ENCODE measurements at regions not wholly inside any gene's neighbourhood (a gene's known extent, or its start where the extent isn't known, plus 50 kb on each side); places are given as distances from the start of the nearest gene placed in this dataset.

DNA sequence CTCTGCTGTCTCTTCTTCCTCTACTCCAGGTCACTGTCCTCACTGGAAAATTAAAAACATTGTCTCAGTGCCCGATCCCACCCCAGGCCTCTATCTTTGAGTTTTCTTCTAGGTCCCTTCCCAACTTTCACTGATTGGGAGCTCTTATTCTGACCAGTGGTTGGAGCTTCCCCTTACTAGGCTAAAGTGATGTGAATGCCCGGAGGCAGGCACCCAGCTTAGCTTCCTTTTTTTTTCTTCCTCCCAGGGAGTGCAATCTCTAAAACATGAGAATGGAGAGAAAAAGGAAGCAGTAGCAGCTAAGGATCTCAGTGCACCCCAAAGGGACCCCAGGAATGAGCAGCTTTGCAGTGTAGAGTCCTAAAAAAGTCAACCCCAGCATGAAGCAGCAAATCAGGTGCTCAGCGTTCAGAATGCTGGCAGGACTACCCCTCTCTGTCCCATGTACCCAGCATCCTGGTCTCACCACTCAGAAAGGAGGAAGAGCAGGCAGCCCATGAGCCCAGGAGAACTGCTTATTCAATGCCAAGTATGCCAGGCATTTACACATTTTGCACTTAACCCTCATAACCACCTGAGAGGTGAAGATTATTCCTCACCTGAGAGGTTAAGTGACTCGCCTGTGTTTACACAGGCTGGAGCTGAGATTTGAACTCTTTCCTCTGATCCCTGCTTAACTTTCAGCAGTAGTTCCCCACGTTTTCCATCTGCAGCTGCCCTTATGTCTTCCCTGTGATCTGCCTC is 146.2 kb upstream of the PWP1 start:
- no peak for DNase-seq

DNA sequence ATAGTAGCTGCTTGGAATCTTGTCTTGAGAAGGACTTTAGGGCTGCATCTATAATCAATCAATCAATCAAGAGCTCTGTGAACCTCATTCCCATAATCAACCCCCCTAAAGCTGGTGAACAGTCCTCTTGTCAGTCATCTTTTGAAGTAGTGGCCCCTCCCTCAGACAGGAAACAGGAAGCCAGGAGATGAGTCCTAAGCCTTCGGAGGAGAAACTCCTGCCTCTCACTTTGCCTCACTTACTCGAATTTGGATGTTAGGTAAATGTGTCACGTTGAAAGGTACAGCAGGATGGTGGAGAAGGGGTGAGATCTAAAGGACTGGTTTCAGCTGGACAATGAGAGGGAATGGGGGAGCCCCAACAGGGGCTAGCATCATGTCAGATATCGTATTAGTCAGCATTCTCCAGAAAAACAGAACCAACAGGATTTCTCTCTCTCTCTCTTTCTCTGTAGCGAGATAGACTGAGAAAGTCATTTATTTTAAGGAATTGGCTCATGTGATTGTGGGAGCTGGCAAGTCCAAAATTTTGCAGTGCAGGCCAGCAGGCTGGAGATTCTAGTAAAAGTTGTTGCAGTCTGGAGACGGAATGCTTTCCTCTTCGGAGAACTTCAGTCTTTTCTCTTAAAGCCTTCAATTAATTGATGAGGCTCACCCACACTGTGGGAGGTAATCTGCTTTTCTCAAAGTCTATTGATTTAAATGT is 144.4 kb upstream of the PWP1 start:
- DNase-seq, result no peak

DNA sequence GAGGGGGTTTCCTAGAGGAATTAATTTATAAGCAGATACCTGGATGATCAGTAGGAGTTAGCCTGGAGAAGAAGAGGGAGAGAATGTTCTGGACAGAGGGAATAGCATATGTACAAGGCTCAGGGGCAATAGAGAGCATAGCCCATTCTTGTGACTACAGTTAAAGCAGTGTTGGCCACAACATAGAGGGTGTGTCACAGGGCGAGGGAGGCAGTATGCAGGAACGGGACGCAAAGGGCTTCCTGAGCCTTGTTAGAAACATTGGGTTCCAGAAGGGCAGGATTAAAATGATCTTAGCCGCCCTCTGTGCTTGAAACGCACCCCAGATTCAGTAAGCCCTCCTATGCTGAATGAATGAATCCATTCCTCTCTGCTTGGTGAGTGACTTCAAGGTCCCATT is 142.2 kb upstream of the PWP1 start:
- DNase-seq, result no peak

GRCh38 chr12:107543841-107544240 is 141.8 kb upstream of the PWP1 start:
- no peak for DNase-seq

GRCh38 chr12:107544937-107545336 is 140.7 kb upstream of the PWP1 start:
- no peak for DNase-seq

DNA sequence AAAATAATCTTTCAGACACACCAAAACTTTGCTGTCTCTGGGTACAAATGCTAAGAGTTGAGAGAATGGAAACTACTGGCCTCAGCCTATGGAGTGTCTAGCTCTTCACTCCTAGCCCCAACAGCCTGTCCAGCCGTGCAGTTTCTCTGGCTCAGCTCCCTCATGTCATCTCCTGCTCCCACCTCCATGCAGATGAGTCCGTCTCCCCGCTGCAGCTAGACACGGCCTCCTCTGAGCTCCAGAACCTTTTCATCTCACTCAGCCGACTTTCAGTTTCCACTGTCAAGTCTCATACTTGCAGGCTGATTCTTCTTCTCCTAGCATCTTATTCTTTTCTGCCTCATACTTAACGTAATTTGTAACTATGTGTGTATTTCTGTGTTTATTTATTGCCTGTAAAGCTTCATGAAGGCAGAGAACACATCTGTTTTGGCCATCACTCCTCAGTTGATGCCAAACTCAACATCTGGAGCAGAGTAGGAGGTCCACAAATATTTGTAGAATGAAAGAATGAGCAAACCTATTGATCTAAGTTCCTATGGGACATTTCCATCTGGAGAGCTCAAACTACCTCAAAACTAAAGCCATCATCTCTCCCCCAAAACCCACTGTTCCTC is 139.8 kb upstream of the PWP1 start:
- no peak for DNase-seq

DNA sequence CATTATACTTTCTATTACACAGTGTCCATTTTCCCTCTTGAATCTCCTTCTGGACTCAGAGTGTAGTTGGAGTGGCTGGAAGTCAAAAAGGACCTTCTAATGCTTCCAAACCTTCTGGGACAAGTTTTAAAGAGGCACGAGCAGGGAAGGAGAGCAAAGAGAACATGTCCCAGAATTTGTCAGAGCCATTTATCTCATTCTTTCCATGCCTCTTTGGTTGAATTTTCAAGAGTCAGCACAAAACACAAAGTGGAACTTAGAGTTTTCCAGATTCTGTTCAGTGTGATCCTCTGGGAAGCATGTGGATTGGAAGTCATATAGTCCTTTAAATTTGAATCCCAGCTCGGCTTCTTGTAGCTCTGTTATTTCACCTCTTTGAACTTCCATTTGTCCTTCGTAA is 138.2 kb upstream of the PWP1 start:
- DNase-seq, result no peak

- DNase-seq, result no peak
These were observed 135.7 kb upstream of the PWP1 start for GRCh38 chr12:107549651-107550480.

GRCh38 chr12:107551434-107551833 is 134.2 kb upstream of the PWP1 start:
- DNase-seq, result no peak

DNA sequence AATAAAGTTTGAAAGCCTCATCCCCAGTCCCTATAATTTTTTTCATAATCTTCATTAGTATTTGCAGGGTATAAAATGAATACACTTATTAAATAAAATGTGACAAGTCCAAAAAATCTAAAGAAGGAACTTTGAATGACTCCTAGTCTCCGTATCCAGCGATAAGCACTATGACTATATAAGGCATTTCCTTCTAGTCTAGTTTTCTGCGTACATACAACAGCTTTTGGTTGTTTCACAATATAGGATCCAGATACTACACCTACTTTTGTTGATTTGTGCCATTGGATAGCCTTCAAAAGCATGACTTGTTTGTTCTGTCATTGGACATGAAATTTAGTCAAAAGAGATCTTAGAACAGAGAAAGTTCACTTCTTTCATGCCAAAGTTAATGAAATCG is 133.3 kb upstream of the PWP1 start:
- no peak for DNase-seq

DNA sequence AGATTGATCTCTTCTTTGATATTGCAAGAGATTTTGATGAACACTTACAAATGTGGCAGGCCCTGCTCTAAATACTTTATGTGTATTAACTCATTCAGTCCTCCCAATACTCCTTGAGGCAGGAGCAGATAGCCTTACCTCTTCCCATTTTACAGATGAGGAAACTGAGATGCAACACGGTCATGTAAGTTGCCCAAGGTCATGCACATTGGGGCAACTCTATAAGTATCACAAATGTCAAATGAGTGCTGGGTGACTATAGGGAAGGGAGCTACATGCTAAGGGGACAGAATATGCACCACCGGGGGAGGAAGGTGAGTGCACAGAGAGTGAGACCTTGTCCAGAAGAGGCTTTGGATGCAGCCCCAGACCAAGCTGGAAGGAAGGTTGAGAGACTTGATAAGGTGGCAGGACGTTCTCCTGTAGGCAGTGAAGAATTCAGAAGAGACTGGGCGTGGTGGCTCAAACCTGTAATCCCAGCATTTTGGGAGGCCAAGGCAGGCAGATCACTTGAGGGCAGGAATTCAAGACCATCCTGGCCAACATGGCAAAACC is 132.3 kb upstream of the PWP1 start:
- DNase-seq, result no peak

GRCh38 chr12:107554941-107555340 is 130.7 kb upstream of the PWP1 start:
- no peak for DNase-seq

DNA sequence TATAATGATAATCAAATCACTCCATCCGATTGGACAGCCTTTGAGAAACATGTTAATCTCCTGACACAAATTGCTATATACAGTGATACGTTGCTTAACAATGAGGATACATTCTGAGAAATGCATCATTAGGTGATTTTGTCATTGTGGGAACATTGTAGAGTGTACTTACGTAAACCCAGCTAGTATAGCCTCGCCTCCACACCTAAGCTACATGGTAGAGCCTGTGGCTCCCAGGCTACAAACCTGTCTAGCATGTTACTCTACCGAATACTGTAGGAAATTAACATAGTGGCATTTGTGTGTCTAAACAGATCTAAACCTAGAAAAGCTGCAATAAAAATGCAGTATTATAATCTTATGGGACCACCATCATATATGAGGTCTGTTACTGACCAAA is 128.6 kb upstream of the PWP1 start:
- no peak for DNase-seq

DNA sequence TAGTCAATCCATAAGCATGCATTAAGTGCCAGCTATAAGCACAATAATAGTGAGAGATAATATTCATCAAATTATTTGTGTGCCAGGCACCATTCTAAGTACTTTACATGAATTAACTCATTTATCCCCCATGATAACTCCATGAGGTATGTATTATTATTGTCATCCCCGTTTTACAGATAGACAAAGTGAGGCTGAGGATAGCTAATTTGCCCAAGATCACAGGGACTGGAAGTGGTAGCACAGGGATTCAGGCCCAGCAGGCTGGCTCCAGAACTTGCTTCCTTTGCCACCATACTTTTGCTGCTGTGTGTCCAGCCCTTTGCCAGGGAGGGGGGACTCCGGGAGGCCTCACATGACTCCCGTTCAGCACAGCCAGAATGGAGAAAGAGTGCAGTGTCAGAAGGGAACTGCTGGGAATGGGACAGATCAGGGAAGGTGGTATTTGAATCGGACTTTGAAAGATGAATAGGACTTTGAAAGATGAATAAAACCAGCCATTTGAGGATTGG is 128.0 kb upstream of the PWP1 start:
- DNase-seq, result no peak

- no peak for DNase-seq
These were observed 127.3 kb upstream of the PWP1 start for GRCh38 chr12:107558141-107558815.

DNA sequence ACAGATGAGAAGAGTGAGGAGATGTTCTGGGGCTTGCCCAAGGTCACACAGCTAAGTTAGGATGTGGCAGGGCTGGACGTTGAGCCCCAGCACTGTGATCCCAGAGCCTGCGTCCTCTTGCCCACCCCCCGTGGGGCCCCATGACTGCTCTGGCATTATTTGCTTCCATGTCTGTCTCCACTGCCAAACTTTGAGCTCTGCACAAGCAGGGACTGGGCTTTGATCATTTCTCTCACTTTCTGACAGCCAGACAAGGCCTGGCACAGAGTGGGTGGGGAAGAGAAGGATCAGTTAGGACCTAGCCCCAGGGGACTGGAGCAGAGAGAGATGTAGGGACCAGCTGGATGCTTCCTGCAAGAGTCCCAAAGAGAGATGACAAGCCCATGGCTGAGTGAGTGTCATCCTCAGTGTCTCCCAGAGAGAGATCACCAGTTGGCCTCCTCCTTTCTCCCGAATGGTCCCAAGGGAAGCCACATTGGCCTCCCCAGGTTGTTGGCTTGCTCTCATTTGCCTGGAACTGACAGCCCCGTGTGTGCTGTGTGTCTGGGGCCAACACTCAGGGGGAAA is 126.7 kb upstream of the PWP1 start:
- DNase-seq, result no peak

GRCh38 chr12:107560165-107560898 is 125.3 kb upstream of the PWP1 start:
- no peak for DNase-seq

DNA sequence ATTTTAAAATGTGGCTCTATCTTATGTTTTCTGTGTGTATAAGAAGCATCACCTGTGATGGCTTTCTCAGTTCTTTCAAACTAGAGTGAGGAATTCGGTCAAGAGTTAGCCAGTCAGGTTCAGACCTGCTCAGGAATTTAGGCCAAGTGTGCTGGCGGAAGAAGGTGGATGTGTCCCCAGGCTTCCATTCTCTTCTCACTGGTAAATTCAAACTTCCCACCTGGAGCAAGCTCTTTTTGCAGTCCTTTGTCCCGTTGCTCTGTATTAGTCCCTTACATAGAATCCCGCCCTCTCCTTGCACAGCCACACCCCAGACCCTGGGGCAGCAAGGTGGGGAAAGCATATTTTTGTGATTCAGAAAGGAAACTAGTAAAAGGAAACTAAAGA is 124.7 kb upstream of the PWP1 start:
- no peak for DNase-seq

DNA sequence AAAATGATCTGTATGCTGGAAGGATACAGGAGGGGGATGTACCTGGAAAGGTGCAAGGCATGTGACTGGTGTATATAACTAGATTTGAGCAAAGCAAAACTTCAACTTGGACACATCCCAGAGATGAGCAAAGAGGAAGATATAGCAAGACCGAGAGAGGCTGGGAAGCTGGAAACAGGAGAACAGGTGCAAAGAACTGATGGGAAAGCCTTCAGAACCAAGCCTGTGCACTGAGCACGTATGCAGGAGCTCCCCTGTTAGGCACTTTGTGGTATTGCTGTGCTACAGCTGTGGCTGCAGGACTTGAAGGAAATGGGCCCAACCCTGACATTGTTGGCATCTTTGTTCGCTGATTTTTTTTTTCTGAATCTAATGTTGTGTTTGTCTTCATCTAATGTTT is 120.7 kb upstream of the PWP1 start:
- DNase-seq, result no peak

DNA sequence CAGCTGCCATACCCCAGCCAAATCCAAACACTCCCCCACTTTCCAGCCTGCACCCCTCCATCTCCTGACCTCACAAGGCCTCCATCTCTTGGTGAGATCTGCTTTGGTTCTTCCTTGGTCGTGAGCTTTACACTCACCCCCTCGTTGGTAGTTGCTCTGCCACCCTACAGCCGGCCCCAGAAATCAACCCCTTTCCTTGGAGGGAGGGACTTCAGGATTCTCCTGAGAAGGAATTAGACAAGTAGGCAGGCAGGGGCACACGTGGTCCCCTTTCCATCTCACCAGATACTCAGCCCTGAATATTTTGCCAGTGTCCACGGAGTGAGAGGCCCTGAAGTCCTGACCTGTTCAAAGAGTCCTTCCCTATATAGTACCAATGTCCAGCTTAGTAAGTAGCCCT is 120.0 kb upstream of the PWP1 start:
- DNase-seq, result no peak
